Thymus (tissue), 11 donors: ENCODE measurements at regions not wholly inside any gene's neighbourhood (a gene's known extent, or its start where the extent isn't known, plus 50 kb on each side); places are given as distances from the start of the nearest gene placed in this dataset.

ENCODE experiments used
- DNase-seq, 9 donors: peaks; one replicate each; pipeline ENCODE4 v3.0.0-alpha.2; 2013; ENCODE audit warnings: low spot score in 9 of 9, low read depth in 6 of 9, missing footprints in 1 of 9
- H3K27ac ChIP-seq, 2 donors: one replicate each; pipeline ENCODE4 v1.5.1; 2013; ENCODE audit warnings: control low read depth in 1 of 2, low read depth in 1 of 2, low read length in 1 of 2, mild to moderate bottlenecking in 1 of 2, moderate library complexity in 1 of 2
- H3K27me3 ChIP-seq, 2 donors: one replicate each; pipeline ENCODE4 v1.5.1; 2013; ENCODE audit warnings: low read length in 1 of 2; ENCODE audit not compliant: control insufficient read depth in 2 of 2, insufficient read depth in 1 of 2
- H3K36me3 ChIP-seq, 2 donors: one replicate each; pipeline ENCODE4 v1.5.1; 2013; ENCODE audit warnings: low read length in 1 of 2, mild to moderate bottlenecking in 1 of 2, moderate library complexity in 1 of 2; ENCODE audit not compliant: control insufficient read depth in 2 of 2, insufficient read depth in 2 of 2
- H3K4me1 ChIP-seq, 2 donors: one replicate each; pipeline ENCODE4 v1.5.1; 2013; ENCODE audit warnings: low read length in 2 of 2; ENCODE audit not compliant: control insufficient read depth in 2 of 2, insufficient read depth in 2 of 2
- H3K4me3 ChIP-seq, 2 donors: one replicate each; pipeline ENCODE4 v1.5.1; 2013; ENCODE audit warnings: low read length in 2 of 2, control low read depth in 1 of 2, mild to moderate bottlenecking in 1 of 2
- H3K9me3 ChIP-seq, 2 donors: one replicate each; pipeline ENCODE4 v1.5.1; 2013; ENCODE audit warnings: low read length in 1 of 2, mild to moderate bottlenecking in 1 of 2; ENCODE audit not compliant: control insufficient read depth in 2 of 2, insufficient read depth in 1 of 2
- WGBS: extraction: QIAGEN DNeasy Blood & Tissue Kit; methylation state at CpG from one replicate; pipeline ENCODE4 v1.1.7; 2013; 5-methylcytosine and 5-hydroxymethylcytosine counted together
- donor health status: healthy.

DNA sequence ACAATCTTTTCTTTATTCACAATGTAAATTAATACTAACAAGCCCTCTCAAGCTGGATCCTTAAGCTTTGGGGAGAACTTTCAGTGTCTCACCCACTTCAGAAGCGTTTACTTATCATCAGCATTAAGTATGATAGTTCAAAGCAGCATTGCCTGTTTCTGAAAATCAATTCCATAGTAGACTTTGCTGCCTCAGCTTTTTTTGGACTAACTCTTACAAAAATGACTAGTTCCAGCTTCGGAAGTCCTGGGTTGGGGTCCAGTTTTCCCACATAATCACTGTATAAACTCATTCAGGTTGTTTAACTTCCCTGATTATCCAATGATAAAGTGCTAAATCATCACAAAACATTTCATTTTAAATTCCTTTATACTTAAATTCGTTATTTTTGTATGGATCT, 114.4 kb downstream of the NR2F2 start:
- WGBS = 77% methylated on average over 3 of the region's 3 CpGs
- Histone ChIP-seq H3K27me3 (no peaks in the 10 kb centered on the region), H3K4me1 (no peaks in the 10 kb centered on the region), H3K9me3 (no peaks in the 10 kb centered on the region), H3K36me3 (no peaks in the 10 kb centered on the region), H3K4me3 (no peak overlapping the region), H3K27ac (no peak overlapping the region)
- no peak for DNase-seq

DNA sequence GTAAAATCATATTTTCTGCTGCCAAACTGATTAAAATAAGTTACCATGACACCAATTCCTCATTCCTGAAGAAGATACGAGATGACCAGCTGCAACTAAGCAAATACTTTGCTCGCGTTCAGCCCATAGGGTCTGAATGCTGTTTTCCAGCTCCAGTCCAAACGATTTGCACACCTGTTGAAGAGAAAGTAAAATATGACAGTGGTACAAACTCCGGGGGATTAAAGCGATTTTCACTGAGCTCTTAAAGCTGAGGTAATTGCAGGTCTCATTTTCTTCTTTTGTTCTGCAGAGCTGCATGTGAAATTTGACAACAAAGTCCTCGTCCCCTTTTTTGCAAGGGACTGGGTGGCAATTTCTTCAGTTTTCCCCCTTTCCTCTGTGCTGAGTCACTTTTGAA, 118.4 kb downstream of the NR2F2 start:
- 84% methylated on average over 7 of the region's 7 CpGs for WGBS
- H3K27ac ChIP-seq = no peak overlapping the region
- H3K4me1 ChIP-seq = no peaks in the 10 kb centered on the region
- H3K4me3 ChIP-seq = no peak overlapping the region
- H3K36me3 ChIP-seq = no peaks in the 10 kb centered on the region
- H3K9me3 ChIP-seq = no peaks in the 10 kb centered on the region
- H3K27me3 ChIP-seq = no peaks in the 10 kb centered on the region
- DNase-seq = no peak

DNA sequence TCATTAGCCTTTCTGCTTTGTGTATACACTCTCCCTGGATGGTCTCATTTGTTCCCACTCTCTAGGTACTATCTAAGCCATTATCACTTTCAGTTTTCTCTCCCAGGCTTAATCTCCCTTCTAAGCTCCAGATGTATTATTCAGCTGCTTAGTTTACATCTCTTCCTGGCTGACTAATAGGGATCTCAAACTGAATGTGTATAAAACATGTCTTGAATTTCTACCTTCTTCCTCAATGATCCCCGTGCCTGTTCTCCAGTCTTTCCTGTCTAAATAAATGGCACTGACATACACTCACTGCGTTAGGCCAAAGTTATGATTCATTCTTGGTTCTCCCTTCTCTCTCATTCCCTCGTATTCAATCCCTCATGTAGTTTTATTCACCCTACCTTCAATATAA, 127.3 kb downstream of the NR2F2 start:
- H3K4me1 ChIP-seq = no peaks in the 10 kb centered on the region
- no peaks in the 10 kb centered on the region for H3K9me3 ChIP-seq
- no peak overlapping the region for H3K4me3 ChIP-seq
- WGBS = 92% methylated on average over 3 of the region's 3 CpGs
- H3K36me3 ChIP-seq = no peaks in the 10 kb centered on the region
- no peak overlapping the region for H3K27ac ChIP-seq
- H3K27me3 ChIP-seq = no peaks in the 10 kb centered on the region
- DNase-seq = no peak

DNA sequence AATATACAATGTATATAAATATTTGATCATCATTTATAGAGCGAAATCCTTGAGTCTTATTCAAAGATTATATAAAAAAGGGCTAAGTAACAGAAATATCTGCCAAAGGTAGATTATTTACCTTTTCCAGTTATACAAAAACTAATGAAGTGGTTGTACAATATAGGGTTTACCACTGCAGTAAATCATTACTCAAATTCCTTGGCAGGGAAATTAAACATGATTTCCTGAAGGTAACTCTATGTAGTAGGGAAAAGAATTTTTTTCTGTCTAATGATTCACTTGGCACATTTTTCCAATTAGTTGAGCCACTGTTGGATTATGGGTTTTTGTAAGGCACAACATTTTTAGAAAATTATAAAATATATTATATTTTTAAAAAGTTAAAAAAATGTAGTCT, 129.6 kb downstream of the NR2F2 start:
- H3K27ac ChIP-seq = no peak overlapping the region
- DNase-seq = no peak
- no peaks in the 10 kb centered on the region for H3K9me3 ChIP-seq
- no peaks in the 10 kb centered on the region for H3K36me3 ChIP-seq
- H3K27me3 ChIP-seq = no peaks in the 10 kb centered on the region
- no peaks in the 10 kb centered on the region for H3K4me1 ChIP-seq
- H3K4me3 ChIP-seq = no peak overlapping the region
- WGBS = 91% methylated on average over 1 of the region's 1 CpG

DNA sequence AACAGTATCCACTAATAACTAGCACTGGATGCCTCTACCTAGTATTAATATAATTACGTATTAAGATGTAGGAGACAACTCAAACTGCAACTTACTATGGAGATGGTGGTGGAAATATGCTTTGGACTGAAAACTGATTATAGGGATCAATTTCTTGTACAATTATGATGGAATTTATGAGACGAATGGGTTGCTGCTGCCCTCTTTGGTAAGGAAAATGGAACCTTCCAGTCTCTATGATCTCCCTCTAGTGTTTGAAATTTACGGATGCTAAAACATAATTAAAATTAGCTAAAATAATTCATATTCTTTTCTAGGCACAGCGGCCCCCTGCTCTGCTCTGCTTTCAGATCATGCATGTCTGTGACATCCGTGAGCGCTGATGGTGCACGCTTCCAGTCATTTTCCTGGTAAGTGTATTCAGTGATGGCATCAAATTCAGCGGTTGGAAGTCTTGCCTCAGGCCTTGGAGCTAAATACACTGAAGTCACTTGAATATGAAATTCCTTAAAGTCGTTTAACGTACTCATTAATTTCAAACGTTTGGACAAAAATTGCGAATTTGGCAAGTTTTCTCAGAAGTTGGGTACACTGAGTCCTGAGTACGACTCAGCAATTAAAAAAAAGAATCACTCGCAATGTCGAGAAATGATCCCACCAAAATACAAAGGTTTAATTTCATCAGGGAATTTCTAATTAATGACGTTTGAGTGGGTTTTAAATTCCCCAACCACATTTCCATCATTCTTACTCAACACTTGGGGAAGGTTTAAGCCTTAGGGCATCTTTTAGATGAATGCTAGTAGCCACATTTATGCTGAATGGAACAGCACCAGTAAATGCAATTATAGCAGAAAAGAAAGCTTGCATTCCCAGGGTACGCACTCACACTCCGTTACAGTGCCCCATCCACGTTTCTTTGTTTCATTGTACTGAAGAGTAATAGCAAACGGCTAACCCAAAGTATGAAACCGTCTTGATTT, 132.6 kb downstream of the NR2F2 start:
- DNase-seq = no peak
- no peaks in the 10 kb centered on the region for H3K36me3 ChIP-seq
- H3K27ac ChIP-seq = no peak overlapping the region
- no peaks in the 10 kb centered on the region for H3K27me3 ChIP-seq
- H3K4me1 ChIP-seq = no peaks in the 10 kb centered on the region
- WGBS = 86% methylated on average over 21 of the region's 21 CpGs
- no peaks in the 10 kb centered on the region for H3K9me3 ChIP-seq
- no peak overlapping the region for H3K4me3 ChIP-seq

DNA sequence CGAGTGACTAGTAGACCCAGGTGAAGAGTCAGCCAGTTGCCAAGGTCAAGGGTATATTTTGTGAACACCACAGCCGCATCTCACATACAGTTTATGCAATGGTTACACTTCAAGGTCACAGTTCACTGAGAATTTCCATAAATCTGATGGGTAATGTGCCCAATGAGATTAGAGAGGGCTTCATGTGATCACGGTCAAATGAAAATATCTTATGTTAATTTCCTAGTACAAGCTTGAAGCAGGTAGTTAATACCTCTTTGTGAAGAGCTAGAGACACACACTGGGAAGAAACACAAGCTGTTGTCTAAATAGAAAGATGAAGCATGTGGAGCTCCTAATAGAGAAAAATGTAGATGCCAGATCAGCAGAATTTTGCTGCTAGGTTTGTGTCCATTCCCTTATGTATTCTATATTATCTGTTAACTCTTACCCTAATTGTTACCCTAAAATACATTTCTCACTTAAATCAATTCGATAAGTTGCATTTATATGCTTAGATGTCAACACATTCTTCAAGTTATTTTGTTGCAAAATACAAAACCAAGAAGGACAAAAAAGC, 136.0 kb downstream of the NR2F2 start:
- no peak overlapping the region for H3K4me3 ChIP-seq
- no peak for DNase-seq
- no peaks in the 10 kb centered on the region for H3K36me3 ChIP-seq
- H3K27ac ChIP-seq = no peak overlapping the region
- 85% methylated on average over 4 of the region's 4 CpGs for WGBS
- no peaks in the 10 kb centered on the region for H3K9me3 ChIP-seq
- no peaks in the 10 kb centered on the region for H3K4me1 ChIP-seq
- no peaks in the 10 kb centered on the region for H3K27me3 ChIP-seq

DNA sequence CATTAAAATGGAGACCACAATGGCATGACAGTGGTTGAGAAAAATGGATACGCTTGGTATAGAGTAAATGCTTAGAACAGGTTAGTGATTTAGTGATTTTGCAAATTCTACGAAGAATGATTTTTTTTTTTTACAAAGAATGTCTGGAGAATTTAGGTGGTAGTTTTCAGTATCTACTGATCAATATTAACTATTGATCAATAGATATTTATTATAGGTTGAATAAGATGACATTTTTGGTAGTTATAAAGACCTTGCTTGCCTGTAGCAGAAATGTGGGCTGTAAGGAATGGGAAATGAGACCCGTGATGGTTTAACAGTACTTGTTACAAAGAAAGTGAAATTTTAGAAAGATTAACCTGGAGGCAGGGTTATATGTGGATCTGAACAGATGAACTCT, 137.5 kb downstream of the NR2F2 start:
- 96% methylated on average over 3 of the region's 3 CpGs for WGBS
- Histone ChIP-seq H3K9me3 (no peaks in the 10 kb centered on the region), H3K27ac (no peak overlapping the region), H3K4me1 (no peaks in the 10 kb centered on the region), H3K27me3 (no peaks in the 10 kb centered on the region), H3K4me3 (no peak overlapping the region), H3K36me3 (no peaks in the 10 kb centered on the region)
- DNase-seq = no peak

DNA sequence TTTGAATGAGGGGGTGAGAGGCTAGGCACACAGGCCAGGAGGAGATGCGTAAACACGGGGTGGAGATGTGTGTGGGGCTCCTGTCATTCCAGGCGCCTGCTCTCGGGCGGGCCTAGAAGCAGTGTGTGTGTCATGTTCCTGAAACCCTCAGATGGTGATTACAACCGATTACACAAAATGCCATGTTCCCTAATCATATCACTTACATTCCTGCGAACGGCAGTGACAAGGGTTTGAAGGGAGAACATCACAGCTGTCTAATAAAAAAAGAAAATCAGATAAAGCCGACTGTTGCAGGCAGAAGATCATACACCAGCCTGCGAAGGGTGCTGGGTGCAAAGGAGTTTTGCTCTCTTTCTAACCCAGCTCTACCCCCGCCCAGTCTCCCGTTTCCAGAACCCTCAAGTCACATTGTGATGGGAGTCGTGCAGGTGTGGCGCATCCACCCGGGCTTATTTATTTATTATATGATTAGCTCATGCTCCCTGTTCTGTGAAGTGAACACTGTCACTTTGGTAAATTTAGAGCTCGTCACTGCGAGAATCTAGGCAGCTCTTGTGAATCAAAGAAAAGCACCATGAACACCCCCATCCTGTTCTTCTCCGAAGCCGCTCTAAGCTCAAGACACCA, 140.3 kb downstream of the NR2F2 start:
- Histone ChIP-seq H3K36me3 (no peaks in the 10 kb centered on the region), H3K4me3 (no peak overlapping the region), H3K27ac (no peak overlapping the region), H3K9me3 (no peaks in the 10 kb centered on the region), H3K27me3 (no peaks in the 10 kb centered on the region), H3K4me1 (no peaks in the 10 kb centered on the region)
- 88% methylated on average over 19 of the region's 19 CpGs for whole genome bisulfite sequencing
- DNase-seq = no peak

DNA sequence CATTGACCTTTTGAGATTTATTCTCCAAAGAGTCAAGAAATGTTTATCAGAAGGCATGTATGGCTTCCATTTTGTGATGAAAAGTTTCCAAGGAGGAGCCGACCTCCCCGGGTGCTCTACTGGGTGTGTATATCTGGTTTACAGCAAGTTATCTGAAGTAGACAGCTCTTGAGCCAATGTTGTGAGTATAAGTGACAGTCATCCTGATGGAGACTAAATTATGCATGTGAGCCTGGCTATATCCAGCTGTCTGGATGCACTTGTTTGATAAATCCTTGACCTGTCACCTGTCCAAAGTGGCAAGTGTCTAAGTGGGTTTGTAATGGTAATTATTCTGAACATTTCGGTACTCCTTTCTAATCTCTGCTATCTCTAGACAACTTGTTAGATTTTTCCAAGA, 142.2 kb downstream of the NR2F2 start:
- H3K27ac ChIP-seq = no peak overlapping the region
- no peaks in the 10 kb centered on the region for H3K27me3 ChIP-seq
- DNase-seq = no peak
- H3K4me1 ChIP-seq = no peaks in the 10 kb centered on the region
- H3K4me3 ChIP-seq = no peak overlapping the region
- no peaks in the 10 kb centered on the region for H3K9me3 ChIP-seq
- 90% methylated on average over 3 of the region's 3 CpGs for WGBS
- H3K36me3 ChIP-seq = no peaks in the 10 kb centered on the region
